A549 (cell line): ENCODE measurements at regions not wholly inside any gene's neighbourhood (a gene's known extent, or its start where the extent isn't known, plus 50 kb on each side); places are given as distances from the start of the nearest gene placed in this dataset.

Experiments used
- TF ChIP-seq, protein P1 (sequence below): fragments of 200-600 bp; sonication (generic); IDR thresholded peaks from 2 replicates; pipeline ENCODE4 v1.6.1; 2016; ENCODE audit warnings: antibody characterized with exemption, mild to moderate bottlenecking, moderate library complexity
- TF ChIP-seq, protein P2 (sequence below): fragments of >200 bp; sonication (Bioruptor Twin); formaldehyde crosslinking; IDR thresholded peaks from 3 replicates; pipeline ENCODE4 v1.5.1; 2016

- TF ChIP-seq, protein P1, sequence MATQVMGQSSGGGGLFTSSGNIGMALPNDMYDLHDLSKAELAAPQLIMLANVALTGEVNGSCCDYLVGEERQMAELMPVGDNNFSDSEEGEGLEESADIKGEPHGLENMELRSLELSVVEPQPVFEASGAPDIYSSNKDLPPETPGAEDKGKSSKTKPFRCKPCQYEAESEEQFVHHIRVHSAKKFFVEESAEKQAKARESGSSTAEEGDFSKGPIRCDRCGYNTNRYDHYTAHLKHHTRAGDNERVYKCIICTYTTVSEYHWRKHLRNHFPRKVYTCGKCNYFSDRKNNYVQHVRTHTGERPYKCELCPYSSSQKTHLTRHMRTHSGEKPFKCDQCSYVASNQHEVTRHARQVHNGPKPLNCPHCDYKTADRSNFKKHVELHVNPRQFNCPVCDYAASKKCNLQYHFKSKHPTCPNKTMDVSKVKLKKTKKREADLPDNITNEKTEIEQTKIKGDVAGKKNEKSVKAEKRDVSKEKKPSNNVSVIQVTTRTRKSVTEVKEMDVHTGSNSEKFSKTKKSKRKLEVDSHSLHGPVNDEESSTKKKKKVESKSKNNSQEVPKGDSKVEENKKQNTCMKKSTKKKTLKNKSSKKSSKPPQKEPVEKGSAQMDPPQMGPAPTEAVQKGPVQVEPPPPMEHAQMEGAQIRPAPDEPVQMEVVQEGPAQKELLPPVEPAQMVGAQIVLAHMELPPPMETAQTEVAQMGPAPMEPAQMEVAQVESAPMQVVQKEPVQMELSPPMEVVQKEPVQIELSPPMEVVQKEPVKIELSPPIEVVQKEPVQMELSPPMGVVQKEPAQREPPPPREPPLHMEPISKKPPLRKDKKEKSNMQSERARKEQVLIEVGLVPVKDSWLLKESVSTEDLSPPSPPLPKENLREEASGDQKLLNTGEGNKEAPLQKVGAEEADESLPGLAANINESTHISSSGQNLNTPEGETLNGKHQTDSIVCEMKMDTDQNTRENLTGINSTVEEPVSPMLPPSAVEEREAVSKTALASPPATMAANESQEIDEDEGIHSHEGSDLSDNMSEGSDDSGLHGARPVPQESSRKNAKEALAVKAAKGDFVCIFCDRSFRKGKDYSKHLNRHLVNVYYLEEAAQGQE, result no peak
- TF ChIP-seq, protein P2, sequence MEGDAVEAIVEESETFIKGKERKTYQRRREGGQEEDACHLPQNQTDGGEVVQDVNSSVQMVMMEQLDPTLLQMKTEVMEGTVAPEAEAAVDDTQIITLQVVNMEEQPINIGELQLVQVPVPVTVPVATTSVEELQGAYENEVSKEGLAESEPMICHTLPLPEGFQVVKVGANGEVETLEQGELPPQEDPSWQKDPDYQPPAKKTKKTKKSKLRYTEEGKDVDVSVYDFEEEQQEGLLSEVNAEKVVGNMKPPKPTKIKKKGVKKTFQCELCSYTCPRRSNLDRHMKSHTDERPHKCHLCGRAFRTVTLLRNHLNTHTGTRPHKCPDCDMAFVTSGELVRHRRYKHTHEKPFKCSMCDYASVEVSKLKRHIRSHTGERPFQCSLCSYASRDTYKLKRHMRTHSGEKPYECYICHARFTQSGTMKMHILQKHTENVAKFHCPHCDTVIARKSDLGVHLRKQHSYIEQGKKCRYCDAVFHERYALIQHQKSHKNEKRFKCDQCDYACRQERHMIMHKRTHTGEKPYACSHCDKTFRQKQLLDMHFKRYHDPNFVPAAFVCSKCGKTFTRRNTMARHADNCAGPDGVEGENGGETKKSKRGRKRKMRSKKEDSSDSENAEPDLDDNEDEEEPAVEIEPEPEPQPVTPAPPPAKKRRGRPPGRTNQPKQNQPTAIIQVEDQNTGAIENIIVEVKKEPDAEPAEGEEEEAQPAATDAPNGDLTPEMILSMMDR, result no peak
Observed at GRCh38 chr16:14344945-14345344, 273.8 kb downstream of the MRTFB start.
